HL-60 (cell line): ENCODE measurements at regions not wholly inside any gene's neighbourhood (a gene's known extent, or its start where the extent isn't known, plus 50 kb on each side); places are given as distances from the start of the nearest gene placed in this dataset.

ENCODE experiments used
- DNase-seq, 2 experiments: peaks; one replicate each; pipeline ENCODE4 v3.0.0-alpha.2; 2010 to 2020; ENCODE audit warnings: low read depth in 1 of 2, low spot score in 1 of 2
- H3K27ac ChIP-seq: fragments of 250-450 bp; sonication (Bioruptor Pico); replicated peaks from 2 replicates; pipeline ENCODE4 v1.5.1; 2020; ENCODE audit warnings: mild to moderate bottlenecking, moderate library complexity
- H3K27me3 ChIP-seq: fragments of 250-450 bp; sonication (Bioruptor Pico); 2 replicates; pipeline ENCODE4 v1.5.1; 2021; ENCODE audit warnings: mild to moderate bottlenecking, moderate library complexity; ENCODE audit not compliant: insufficient read depth, poor library complexity, severe bottlenecking
- H3K4me3 ChIP-seq: replicated peaks from 2 replicates; pipeline ENCODE4 v1.5.1; 2011; ENCODE audit warnings: mild to moderate bottlenecking, control low read depth, low read length; ENCODE audit not compliant: insufficient read depth
- CTCF ChIP-seq: IDR thresholded peaks from one replicate; pipeline ENCODE4 v1.5.1; 2011; ENCODE audit warnings: low read length, control low read depth, inconsistent platforms; ENCODE audit not compliant: insufficient read depth
- GABPA ChIP-seq: IDR thresholded peaks from 2 replicates; pipeline ENCODE4 v1.6.1; 2012; ENCODE audit warnings: low read depth
- POLR2AphosphoS5 ChIP-seq: IDR thresholded peaks from 2 replicates; pipeline ENCODE4 v1.6.1; 2012; ENCODE audit warnings: low read depth
- REST ChIP-seq: IDR thresholded peaks from 2 replicates; pipeline ENCODE4 v1.6.1; 2012; ENCODE audit warnings: low read depth; ENCODE audit not compliant: insufficient replicate concordance
- SPI1 ChIP-seq: IDR thresholded peaks from 2 replicates; pipeline ENCODE4 v1.6.1; 2012; ENCODE audit warnings: low read depth, mild to moderate bottlenecking, borderline replicate concordance

GRCh38 chr12:94748726-94749421 is 98.5 kb upstream of the TMCC3 start:
- no peak for DNase-seq
- Histone ChIP-seq H3K4me3 (no peak overlapping the region), H3K27ac (no peak overlapping the region), H3K27me3 (peaks cover 3% of the 10 kb centered on the region)
- TF ChIP-seq SPI1 (no peak), REST (no peak), GABPA (no peak), CTCF (no peak), POLR2AphosphoS5 (no peak)

- TF ChIP-seq SPI1 (no peak), CTCF (no peak), POLR2AphosphoS5 (no peak), GABPA (no peak), REST (no peak)
- DNase-seq = no peak
Observed at GRCh38 chr12:94745562-94745961, 95.2 kb upstream of the TMCC3 start.

GRCh38 chr12:94743174-94743573 is 92.8 kb upstream of the TMCC3 start:
- Histone ChIP-seq H3K4me3 (no peak overlapping the region), H3K27ac (no peak overlapping the region), H3K27me3 (peaks cover 5% of the 10 kb centered on the region)
- no peak for DNase-seq
- TF ChIP-seq SPI1 = no peak
- no peak for TF ChIP-seq CTCF
- no peak for TF ChIP-seq POLR2AphosphoS5
- TF ChIP-seq GABPA = no peak
- no peak for TF ChIP-seq REST

More at GRCh38 chr12:94745562-94745961, 95.2 kb upstream of the TMCC3 start:
- Histone ChIP-seq H3K27ac (no peak overlapping the region), H3K27me3 (peaks cover 4% of the 10 kb centered on the region), H3K4me3 (no peak overlapping the region)
